ENCODE measurements at regions not wholly inside any gene's neighbourhood (a gene's known extent, or its start where the extent isn't known, plus 50 kb on each side); places are given as distances from the start of the nearest gene placed in this dataset.

GRCh38 chr9:73979894-73980264 lies 517.3 kb upstream of the RORB start:
- ChIA-PET CTCF (no interaction called here), POLR2A (no interaction called here)
- no peak for DNase-seq (ENCODE audit: extremely low spot score)
- TF ChIP-seq CTCF (IDR thresholded peaks at IDR 0.05; ENCODE audit: control extremely low read depth, extremely low read depth, low read depth, missing control alignments) = no peak

GRCh38 chr9:73980754-73981153 lies 516.4 kb upstream of the RORB start:
- CTCF ChIA-PET = no interaction called here
- no peak for TF ChIP-seq CTCF (IDR thresholded peaks at IDR 0.05; ENCODE audit: control extremely low read depth, extremely low read depth, low read depth, missing control alignments)
- POLR2A ChIA-PET = no interaction called here
- DNase-seq (ENCODE audit: extremely low spot score) = no peak

- POLR2A ChIA-PET = no interaction called here
- TF ChIP-seq CTCF (IDR thresholded peaks at IDR 0.05; ENCODE audit: control extremely low read depth, extremely low read depth, low read depth, missing control alignments) = no peak
- CTCF ChIA-PET = no interaction called here
- DNase-seq (ENCODE audit: extremely low spot score) = no peak
These were observed 515.7 kb upstream of the RORB start for GRCh38 chr9:73981405-73981804.

- no peak for TF ChIP-seq CTCF (IDR thresholded peaks at IDR 0.05; ENCODE audit: control extremely low read depth, extremely low read depth, low read depth, missing control alignments)
- POLR2A ChIA-PET = no interaction called here
- no peak for DNase-seq (ENCODE audit: extremely low spot score)
- CTCF ChIA-PET = no interaction called here
These were observed 501.3 kb upstream of the RORB start for GRCh38 chr9:73995836-73996235.

DNA sequence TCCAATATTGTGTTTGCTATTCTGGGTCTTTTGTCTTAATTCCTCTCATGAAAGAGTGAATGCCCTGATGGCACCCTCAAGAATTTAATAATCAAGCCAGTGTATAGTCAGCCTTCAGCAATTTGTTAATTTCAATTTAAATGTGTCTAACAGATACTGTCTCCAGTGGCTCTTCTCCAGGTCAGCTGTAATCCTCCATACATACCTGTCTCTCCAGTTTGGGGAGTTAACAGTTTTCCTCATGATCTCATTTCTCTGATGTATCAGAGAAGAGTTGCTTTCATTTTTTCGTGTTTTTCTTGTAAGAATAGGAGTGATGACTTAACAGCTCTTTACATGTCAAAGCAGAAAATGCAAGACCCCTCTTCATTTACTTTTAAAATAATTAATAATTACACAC lies 500.3 kb upstream of the RORB start:
- CTCF ChIA-PET = no interaction called here
- POLR2A ChIA-PET = no interaction called here
- no peak for DNase-seq (ENCODE audit: extremely low spot score)
- no peak for TF ChIP-seq CTCF (IDR thresholded peaks at IDR 0.05; ENCODE audit: control extremely low read depth, extremely low read depth, low read depth, missing control alignments)

GRCh38 chr9:74001382-74001781 lies 495.8 kb upstream of the RORB start:
- CTCF ChIA-PET = interaction anchor here (1.0 kb wide), 1 partner anchor 14 kb away, joined by 3 read pairs; no protein-coding TSS in a partner anchor
- no peak for DNase-seq (ENCODE audit: extremely low spot score)
- POLR2A ChIA-PET = no interaction called here
- no peak for TF ChIP-seq CTCF (IDR thresholded peaks at IDR 0.05; ENCODE audit: control extremely low read depth, extremely low read depth, low read depth, missing control alignments)

- TF ChIP-seq CTCF (IDR thresholded peaks at IDR 0.05; ENCODE audit: control extremely low read depth, extremely low read depth, low read depth, missing control alignments) = no peak
- CTCF ChIA-PET = no interaction called here
- POLR2A ChIA-PET = no interaction called here
- DNase-seq (ENCODE audit: extremely low spot score) = no peak
These were observed 490.2 kb upstream of the RORB start for GRCh38 chr9:74006935-74007334.
